ENCODE measurements at regions not wholly inside any gene's neighbourhood (a gene's known extent, or its start where the extent isn't known, plus 50 kb on each side); places are given as distances from the start of the nearest gene placed in this dataset.
A peak's percentile ranks its signal among the peaks of the same experiment; 100 is the strongest.

GRCh38 chr10:8438603-8439002 lies 384.1 kb downstream of the GATA3 start:
- DNase-seq, result peak; percentile 3

DNA sequence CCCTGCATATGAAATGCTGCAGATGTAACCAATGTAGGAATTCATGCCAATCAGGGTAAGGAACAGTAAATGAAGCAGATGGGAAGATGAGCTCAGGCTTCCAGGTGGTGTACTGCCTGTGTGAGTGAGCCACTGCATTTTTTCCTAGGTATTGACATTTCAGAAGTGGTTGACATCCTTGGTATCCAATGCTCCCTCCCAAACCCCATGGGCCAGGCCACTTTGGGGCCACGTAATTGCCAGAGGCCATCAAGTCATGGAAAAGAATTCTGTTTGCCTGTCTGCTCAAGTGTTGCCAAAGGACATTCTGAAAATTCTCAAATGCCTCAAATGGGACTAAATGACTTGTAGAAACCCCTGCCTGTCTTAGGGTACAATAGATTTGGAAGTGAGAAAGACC lies 384.6 kb downstream of the GATA3 start:
- no peak for DNase-seq

- peak; percentile 22 for DNase-seq
Observed at GRCh38 chr10:8444630-8445029, 390.1 kb downstream of the GATA3 start.

DNA sequence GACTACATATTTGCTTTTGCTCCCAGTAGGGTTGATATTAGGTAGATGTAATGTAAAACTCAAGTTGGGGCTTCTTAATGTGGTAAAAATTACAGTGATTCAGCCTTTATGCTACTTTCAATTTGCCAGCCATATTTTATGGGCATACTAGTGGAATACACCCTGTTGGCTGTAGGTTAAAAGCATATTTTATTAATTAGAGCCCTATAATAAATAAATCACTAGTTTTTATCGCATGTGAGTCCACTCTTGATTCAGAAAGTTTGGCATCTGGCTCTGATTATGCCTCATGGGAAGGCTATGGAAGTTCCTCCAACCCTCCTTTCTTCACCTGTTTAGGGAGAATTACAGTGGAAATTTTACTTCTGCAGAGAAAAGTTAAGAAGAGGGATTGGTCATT lies 390.9 kb downstream of the GATA3 start:
- DNase-seq, result no peak

DNA sequence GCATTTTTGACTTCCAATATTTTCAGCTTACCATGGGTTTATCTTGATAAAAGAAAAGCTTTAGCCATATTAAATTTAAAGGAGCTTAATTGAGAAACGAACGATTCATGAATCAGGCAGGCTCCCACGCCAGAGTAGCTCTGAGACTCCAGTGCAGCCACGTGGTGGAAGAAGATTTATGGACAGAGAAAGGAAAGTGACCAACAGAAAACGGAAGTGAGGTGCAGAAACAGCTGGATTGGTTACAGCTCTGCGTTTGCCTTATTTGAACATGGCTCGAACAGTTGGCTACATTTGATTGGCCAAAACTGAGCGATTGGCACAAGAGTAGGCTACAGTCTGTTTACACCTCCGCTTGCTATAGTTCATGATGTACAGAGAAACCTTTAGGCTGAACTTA lies 395.4 kb downstream of the GATA3 start:
- no peak for DNase-seq

GRCh38 chr10:8453587-8453986 lies 399.1 kb downstream of the GATA3 start:
- DNase-seq, result no peak

GRCh38 chr10:8454357-8454756 lies 399.9 kb downstream of the GATA3 start:
- DNase-seq, result no peak

DNA sequence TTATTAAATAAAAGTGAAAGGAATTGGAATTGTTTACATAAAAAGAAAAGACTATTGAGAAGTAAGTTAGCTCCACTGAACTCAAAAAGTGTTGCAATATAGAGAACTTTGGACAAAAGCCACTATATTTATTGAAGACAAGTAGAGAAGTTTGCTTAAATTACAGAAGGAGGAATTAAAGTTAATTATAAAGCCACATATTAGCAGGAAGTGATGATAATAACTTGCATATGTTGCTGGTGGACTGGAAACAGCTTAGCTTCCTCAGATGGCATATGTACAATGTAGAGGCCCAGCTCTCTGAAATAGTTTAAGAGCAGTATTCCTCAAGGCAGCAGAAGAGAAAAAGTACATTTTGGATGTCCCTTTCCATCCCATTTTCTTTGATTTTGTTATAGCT lies 400.7 kb downstream of the GATA3 start:
- DNase-seq, result no peak

GRCh38 chr10:8456386-8456785 lies 401.9 kb downstream of the GATA3 start:
- DNase-seq, result no peak

DNA sequence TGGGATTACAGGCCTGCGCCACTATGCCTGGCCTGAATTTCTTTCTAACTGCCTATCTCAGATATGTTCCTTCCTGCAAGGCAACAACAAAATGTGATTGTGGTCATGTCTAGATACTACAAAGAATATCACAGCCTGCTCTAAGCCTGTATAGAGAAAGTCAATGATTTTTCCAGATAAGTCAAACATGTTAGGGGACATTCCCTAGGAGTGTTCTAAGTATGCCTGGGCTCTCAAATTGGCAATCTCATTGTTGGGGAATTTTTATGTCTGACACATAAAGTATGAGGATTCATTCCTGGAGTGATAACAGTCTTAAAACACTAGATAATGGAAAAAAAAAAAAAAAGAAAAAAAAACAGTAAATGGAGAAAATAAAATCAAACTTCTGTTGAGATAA lies 406.1 kb downstream of the GATA3 start:
- no peak for DNase-seq

GRCh38 chr10:8462565-8462964 lies 408.1 kb downstream of the GATA3 start:
- DNase-seq, result no peak

DNA sequence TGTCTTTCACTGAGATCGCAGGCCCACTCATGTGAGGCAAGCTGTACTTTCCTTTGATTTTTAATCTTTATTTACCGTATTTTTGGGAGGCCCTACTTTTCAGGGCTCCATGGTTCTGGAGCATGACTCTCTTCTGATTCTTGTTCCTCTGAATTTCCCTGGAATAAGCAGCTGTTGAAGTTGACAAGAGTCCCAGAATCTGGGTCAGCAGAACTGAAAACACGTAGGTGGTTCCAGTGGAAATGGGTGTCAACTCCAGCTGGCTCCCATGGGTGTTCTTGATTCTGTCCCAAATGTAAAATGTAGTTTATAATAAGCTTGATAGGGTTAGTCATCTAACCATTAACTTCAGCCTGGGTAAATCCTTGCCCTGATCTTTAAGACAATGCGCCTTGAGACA lies 409.4 kb downstream of the GATA3 start:
- no peak for DNase-seq

DNA sequence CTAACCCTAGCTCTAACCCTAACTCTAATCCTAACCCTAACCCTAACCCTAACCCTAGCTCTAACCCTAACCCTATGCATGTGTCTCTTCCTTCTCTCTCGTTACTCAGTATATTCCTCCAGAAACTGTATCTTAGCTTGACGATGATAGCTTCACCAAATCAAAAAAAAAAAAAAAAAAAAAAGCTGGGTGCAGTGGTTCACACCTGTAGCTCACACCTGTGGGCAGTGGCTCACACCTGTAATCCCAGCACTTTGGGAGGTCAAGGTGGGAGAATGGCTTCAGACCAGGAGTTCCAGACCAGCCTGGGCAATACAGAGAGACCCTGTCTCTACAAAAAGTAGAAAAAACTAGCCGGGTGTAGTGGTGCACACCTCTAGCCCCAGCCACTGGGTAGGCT lies 414.0 kb downstream of the GATA3 start:
- no peak for DNase-seq

DNA sequence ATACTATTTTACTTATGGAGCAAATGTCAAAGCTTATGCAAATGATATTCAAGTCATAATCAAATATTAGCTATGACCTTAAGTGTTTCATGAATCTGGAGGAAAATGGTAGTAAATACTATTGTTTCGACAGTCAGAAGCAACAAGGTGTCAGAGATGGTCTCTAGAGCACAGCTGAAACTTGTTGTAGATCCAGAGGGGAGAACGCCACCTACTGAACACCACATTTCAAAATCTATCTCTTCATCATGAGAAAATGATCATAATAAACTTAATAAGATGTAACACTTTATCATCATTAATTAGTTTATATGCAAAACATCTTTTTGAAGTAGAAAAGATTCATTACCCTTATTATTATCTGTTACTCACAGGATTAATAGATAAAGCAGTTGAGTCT lies 418.7 kb downstream of the GATA3 start:
- DNase-seq, result no peak

- no peak for DNase-seq
Observed at GRCh38 chr10:8477300-8477699, 422.8 kb downstream of the GATA3 start.

DNA sequence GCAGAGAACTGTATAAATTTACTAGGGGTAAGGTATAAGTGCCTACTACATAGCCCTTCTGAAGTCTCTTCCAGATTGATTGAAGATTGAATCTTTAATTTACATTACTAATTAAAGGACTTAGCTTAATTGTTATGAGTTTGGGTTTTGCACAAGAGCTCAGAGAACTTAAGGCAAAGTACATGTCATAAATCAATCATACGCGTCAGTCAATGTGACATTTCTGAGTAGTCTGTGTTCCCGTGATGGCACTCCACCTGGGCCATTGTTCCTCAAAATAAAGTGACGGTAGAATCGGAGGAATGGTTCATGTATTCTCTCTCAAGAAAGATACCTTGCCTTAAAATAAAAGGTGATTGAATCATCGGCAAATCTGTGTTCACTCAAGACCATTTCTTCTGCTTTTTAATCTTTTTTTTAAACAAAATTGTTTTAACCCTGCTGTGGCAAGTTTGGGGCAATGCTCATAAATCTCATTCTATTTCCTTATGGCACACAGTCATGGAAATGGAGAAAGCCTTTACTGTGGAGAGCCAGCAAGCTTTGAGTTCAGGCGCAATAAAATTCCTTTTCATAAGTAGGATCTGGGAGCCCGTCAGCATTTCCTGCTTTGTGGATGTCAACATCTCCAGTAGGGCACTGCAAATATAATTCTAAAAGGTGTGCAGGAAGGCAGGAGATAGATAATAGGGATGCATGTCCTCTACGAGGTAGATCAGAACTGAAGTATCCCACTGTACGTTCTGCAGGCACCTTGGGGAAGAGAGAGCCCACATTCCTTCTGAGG lies 427.4 kb downstream of the GATA3 start:
- no peak for DNase-seq

GRCh38 chr10:8485032-8485431 lies 430.5 kb downstream of the GATA3 start:
- DNase-seq, result no peak

GRCh38 chr10:8487346-8487745 lies 432.9 kb downstream of the GATA3 start:
- DNase-seq, result no peak

GRCh38 chr10:8489232-8489631 lies 434.7 kb downstream of the GATA3 start:
- no peak for DNase-seq

GRCh38 chr10:8489823-8490222 lies 435.3 kb downstream of the GATA3 start:
- DNase-seq, result no peak

DNA sequence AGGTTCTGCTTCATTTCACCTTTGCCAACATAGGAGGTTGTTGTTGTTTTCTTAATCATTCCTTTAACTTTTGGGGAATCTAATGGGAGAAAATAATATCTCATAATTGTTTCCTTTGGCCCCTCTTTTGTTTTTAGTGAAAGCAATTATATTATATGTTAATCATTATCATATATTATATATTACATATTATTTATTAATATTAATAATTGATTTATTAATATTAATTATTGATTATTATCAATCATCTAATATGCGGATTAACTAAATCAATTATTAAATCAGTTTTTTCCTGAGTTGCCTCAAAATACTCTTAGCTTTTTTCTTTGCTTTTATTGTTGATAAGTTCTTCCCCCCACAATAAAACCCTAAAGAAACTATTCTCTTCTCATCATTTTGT lies 443.8 kb downstream of the GATA3 start:
- DNase-seq, result no peak

- no peak for DNase-seq
Observed at GRCh38 chr10:8498881-8499280, 444.4 kb downstream of the GATA3 start.

- no peak for DNase-seq
Observed at GRCh38 chr10:8499312-8499711, 444.8 kb downstream of the GATA3 start.

- DNase-seq, result no peak
Observed at GRCh38 chr10:8499752-8500390, 445.4 kb downstream of the GATA3 start.

GRCh38 chr10:8502573-8502972 lies 448.1 kb downstream of the GATA3 start:
- no peak for DNase-seq
